ENCODE measurements at regions not wholly inside any gene's neighbourhood (a gene's known extent, or its start where the extent isn't known, plus 50 kb on each side); places are given as distances from the start of the nearest gene placed in this dataset.

GRCh38 chr14:84181072-84181471 is 1348.9 kb upstream of the FLRT2 start:
- DNase-seq = no peak

GRCh38 chr14:84195514-84195913 is 1334.4 kb upstream of the FLRT2 start:
- no peak for DNase-seq

GRCh38 chr14:84197704-84198103 is 1332.2 kb upstream of the FLRT2 start:
- no peak for DNase-seq

GRCh38 chr14:84202486-84202885 is 1327.5 kb upstream of the FLRT2 start:
- DNase-seq = no peak

GRCh38 chr14:84203896-84204295 is 1326.0 kb upstream of the FLRT2 start:
- no peak for DNase-seq

GRCh38 chr14:84208451-84208850 is 1321.5 kb upstream of the FLRT2 start:
- no peak for DNase-seq

GRCh38 chr14:84209031-84209430 is 1320.9 kb upstream of the FLRT2 start:
- DNase-seq = no peak

- DNase-seq = no peak
Measured at GRCh38 chr14:84217066-84217465, 1312.9 kb upstream of the FLRT2 start.

- no peak for DNase-seq
Measured at GRCh38 chr14:84225268-84225667, 1304.7 kb upstream of the FLRT2 start.

GRCh38 chr14:84228702-84229101 is 1301.2 kb upstream of the FLRT2 start:
- no peak for DNase-seq

GRCh38 chr14:84234281-84234680 is 1295.7 kb upstream of the FLRT2 start:
- DNase-seq = no peak

GRCh38 chr14:84236290-84236689 is 1293.7 kb upstream of the FLRT2 start:
- no peak for DNase-seq

GRCh38 chr14:84237881-84238280 is 1292.1 kb upstream of the FLRT2 start:
- DNase-seq = no peak

GRCh38 chr14:84247693-84248092 is 1282.3 kb upstream of the FLRT2 start:
- no peak for DNase-seq

GRCh38 chr14:84250893-84251292 is 1279.1 kb upstream of the FLRT2 start:
- no peak for DNase-seq

- no peak for DNase-seq
Measured at GRCh38 chr14:84251411-84252115, 1278.4 kb upstream of the FLRT2 start.

GRCh38 chr14:84252706-84253105 is 1277.2 kb upstream of the FLRT2 start:
- DNase-seq = no peak

- DNase-seq = no peak
Measured at GRCh38 chr14:84253326-84253725, 1276.6 kb upstream of the FLRT2 start.

GRCh38 chr14:84254290-84254689 is 1275.7 kb upstream of the FLRT2 start:
- no peak for DNase-seq

- DNase-seq = no peak
Measured at GRCh38 chr14:84262932-84263331, 1267.0 kb upstream of the FLRT2 start.

GRCh38 chr14:84272290-84272721 is 1257.6 kb upstream of the FLRT2 start:
- no peak for DNase-seq

- DNase-seq = no peak
Measured at GRCh38 chr14:84273181-84273580, 1256.8 kb upstream of the FLRT2 start.

- DNase-seq = no peak
Measured at GRCh38 chr14:84282618-84283017, 1247.3 kb upstream of the FLRT2 start.

- no peak for DNase-seq
Measured at GRCh38 chr14:84288781-84289180, 1241.2 kb upstream of the FLRT2 start.

GRCh38 chr14:84298663-84299195 is 1231.2 kb upstream of the FLRT2 start:
- DNase-seq = no peak
